ENCODE measurements at regions not wholly inside any gene's neighbourhood (a gene's known extent, or its start where the extent isn't known, plus 50 kb on each side); places are given as distances from the start of the nearest gene placed in this dataset.

- in situ Hi-C loops (cut with HindIII; ENCODE audit: low pct_unique_long_range_greater_than_20kb, low sequenced_read_pairs), result no loop called here
- no peak for ATAC-seq
- CTCF ChIA-PET, result no interaction called here
Measured at GRCh38 chr2:207459990-207460757, 69.6 kb upstream of the CREB1 start.

GRCh38 chr2:207463433-207463832 lies 66.3 kb upstream of the CREB1 start:
- H3K27ac ChIP-seq (ENCODE audit: low read length), result no peak overlapping the region
- H3K4me1 ChIP-seq (ENCODE audit: control insufficient read depth, insufficient read depth, low read length), result no peaks in the 10 kb centered on the region
- POLR2A ChIA-PET, result no interaction called here
- ATAC-seq (no peak), DNase-seq (ENCODE audit: low read depth, low spot score) (no peak)
- in situ Hi-C loops (cut with HindIII; ENCODE audit: low pct_unique_long_range_greater_than_20kb, low sequenced_read_pairs), result no loop called here
- TF ChIP-seq POLR2AphosphoS5 (IDR thresholded peaks at IDR 0.05; ENCODE audit: low read depth, low read length), result no peak
- no peak for TF ChIP-seq CTCF (IDR thresholded peaks at IDR 0.05)
- H3K36me3 ChIP-seq (ENCODE audit: control insufficient read depth, insufficient read depth, low read length), result no peaks in the 10 kb centered on the region
- CTCF ChIA-PET, result no interaction called here
- intact Hi-C loops (cut with micrococcal nuclease; ENCODE audit: unreplicated experiment), result no loop called here
- H3K4me3 ChIP-seq (ENCODE audit: low read depth in 2 of 2, low read length in 2 of 2), result no peak overlapping the region
- no peaks in the 10 kb centered on the region for H3K27me3 ChIP-seq (ENCODE audit: control insufficient read depth, insufficient read depth, low read length)
- no peaks in the 10 kb centered on the region for H3K9me3 ChIP-seq (ENCODE audit: control insufficient read depth, insufficient read depth, low read depth, low read length)
- no TSS peak for BruUV-seq (replicated peaks)

More at GRCh38 chr2:207459990-207460757, 69.6 kb upstream of the CREB1 start:
- Histone ChIP-seq H3K27ac (ENCODE audit: low read length) (no peak overlapping the region), H3K27me3 (ENCODE audit: control insufficient read depth, insufficient read depth, low read length) (no peaks in the 10 kb centered on the region), H3K4me1 (ENCODE audit: control insufficient read depth, insufficient read depth, low read length) (no peaks in the 10 kb centered on the region), H3K36me3 (ENCODE audit: control insufficient read depth, insufficient read depth, low read length) (no peaks in the 10 kb centered on the region), H3K4me3 (ENCODE audit: low read depth in 2 of 2, low read length in 2 of 2) (no peak overlapping the region), H3K9me3 (ENCODE audit: control insufficient read depth, insufficient read depth, low read depth, low read length) (no peaks in the 10 kb centered on the region)
- no peak for TF ChIP-seq CTCF (IDR thresholded peaks at IDR 0.05)
- TF ChIP-seq REST (IDR thresholded peaks at IDR 0.05; ENCODE audit: insufficient read depth in 1 of 2, low read depth in 2 of 2, low read length in 1 of 2), result no peak
- no peak for TF ChIP-seq SIN3A (IDR thresholded peaks at IDR 0.05; ENCODE audit: borderline replicate concordance, insufficient read depth, low read depth, low read length)
- no peak for TF ChIP-seq TCF7L2 (IDR thresholded peaks at IDR 0.05; ENCODE audit: low read depth, low read length)
- no peak for TF ChIP-seq POLR2AphosphoS5 (IDR thresholded peaks at IDR 0.05; ENCODE audit: low read depth, low read length)
- POLR2A ChIA-PET, result no interaction called here
- DNase-seq (ENCODE audit: low read depth, low spot score), result no peak
- intact Hi-C loops (cut with micrococcal nuclease; ENCODE audit: unreplicated experiment), result no loop called here
- no TSS peak for BruUV-seq (replicated peaks)

Data from Panc1 (cell line).